NAMALWA (cell line): ENCODE measurements at regions not wholly inside any gene's neighbourhood (a gene's known extent, or its start where the extent isn't known, plus 50 kb on each side); places are given as distances from the start of the nearest gene placed in this dataset.
"Not testable (repeated sequence)": the region's sequence is repeated elsewhere in the genome, so short reads cannot be mapped to it uniquely, and the experiment has no call there.

Experiments
- DNase-seq: peaks from one replicate; pipeline ENCODE4 v3.0.0-alpha.2; 2015; ENCODE audit warnings: low spot score

DNA sequence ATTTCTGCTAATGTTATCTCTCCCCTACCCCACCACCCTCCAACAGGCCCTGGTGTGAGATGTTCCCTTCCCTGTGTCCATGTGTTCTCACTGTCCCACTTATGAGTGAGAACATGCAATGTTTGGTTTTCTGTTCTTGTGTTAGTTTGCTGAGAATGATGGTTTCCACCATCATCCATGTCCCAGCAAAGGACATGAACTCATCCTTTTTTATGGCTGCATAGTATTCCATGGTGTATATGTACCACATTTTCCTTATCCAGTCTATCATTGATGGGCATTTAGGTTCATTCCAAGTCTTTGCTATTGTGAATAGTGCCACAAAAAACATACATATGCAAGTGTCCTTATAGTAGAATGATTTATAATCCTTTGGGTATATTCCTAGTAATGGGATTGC is 104.5 kb downstream of the ZNF33B start:
- DNase-seq = not testable (repeated sequence)

DNA sequence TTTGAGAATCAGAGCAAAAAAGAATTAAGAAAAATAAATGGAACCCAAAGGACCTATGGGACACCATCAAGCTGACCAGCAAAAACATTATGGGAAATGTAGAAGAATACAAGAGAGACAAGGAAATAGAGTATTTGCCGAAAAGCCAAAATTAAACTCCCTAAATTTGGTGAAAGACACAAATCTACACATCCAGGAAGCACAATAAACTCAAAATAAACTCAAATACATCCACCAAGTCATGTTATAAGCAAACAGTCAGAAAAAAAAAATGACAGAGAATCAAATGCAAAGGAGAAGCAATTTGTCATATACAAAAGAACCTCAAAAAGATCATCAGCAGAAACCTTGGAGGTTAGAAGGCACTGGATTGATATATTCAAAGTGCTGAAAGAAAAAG is 105.4 kb downstream of the ZNF33B start:
- DNase-seq = no peak

DNA sequence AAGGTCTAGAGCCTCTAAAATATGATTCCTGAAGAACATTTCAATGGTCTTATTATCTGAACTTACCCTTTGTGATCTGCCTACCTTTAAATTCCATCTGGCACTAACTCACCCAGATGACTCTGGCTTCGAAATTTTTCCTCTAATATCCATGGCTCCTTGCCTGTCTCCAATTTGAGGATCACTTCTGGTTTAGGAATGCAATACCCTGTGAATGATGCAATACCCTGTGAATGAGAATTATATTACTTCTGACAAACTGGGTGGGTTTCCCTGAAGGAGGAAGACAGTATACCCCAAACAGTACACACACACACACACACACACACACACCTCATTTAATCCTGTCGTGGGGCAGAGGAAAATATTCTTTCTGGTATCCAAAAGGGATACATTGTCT is 115.3 kb downstream of the ZNF33B start:
- no peak for DNase-seq

DNA sequence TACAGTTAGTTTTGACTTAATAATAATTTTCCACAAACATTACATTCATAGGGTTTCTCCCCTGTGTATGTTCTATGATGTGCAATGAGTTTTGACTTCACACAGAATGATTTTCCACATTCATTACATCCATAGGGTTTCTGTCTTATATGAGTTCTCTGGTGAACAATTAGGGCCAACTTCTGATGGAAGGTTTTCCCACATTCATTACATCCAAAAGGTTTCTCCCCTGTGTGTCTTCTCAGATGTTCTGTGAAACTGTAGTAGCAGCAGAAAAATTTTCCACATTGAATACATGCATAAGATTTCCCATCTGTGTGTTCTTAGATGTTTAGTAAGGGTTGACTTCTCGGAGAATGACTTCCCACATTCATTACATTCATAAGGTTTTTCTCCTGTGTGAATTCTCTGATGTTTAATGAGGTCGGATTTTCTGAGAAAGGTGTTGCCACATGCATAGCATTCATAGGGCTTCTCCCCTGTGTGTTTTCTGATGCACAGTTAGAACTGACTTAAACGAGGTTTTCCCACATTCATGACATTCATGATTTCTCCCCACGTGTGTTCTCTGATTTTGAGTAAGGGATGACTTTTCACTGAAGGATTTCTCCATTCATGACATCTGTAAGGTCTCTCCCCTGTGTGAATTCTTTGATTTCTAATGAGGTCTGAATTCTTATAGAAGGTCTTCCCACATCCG is 118.5 kb downstream of the ZNF33B start:
- no peak for DNase-seq

DNA sequence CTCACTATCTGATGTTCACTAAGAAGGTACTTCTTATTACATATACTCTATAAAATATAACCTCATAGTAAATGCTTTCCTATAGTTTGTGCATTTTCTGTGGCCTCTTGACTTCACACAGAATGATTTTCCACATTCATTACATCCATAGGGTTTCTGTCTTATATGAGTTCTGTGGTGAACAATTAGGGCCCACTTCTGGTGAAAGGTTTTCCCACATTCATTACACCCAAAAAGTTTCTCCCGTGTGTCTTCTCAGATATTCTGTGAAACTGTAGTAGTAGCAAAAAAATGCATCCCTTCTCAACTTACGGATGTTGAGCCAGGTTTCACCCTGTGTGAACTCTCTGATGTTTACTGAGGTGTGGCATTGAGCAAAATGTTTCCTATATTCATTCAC is 119.3 kb downstream of the ZNF33B start:
- DNase-seq = no peak

DNA sequence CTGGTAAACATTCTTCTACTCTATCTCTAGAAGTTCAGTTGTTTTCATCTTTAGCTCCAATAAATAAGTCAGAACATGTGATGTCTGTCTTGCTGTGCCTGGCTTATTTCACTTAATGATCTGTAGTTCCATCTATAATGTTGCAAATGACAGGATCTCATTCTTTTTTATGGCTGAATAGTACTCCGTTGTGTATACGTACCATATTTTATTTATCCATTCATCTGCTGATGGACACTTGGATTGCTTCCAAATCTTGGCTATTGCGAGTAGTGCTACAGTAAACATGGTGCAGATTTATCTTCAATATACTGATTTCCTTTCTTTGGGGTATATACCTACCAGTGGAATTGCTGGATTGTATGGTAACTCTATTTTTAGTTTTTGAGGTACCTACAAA is 124.4 kb downstream of the ZNF33B start:
- DNase-seq = no peak

DNA sequence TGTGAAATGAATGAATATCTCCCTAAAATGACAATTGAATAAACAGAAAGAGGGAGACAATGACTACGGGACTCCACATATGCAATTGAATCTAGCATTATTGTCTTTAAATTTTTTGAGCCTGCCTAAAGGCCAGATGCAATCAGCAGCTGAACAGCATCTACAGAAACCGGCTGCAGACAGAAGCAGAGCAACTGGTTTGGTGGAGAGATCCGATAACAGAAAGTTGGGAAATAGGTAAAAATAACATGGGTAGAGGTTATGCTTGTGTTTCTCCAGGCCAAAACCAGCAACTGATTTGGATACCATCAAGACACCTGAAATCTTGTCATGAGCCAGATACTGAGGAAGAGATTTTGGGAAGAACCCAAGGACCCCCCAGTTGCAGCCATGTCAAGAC is 146.6 kb downstream of the ZNF33B start:
- no peak for DNase-seq

DNA sequence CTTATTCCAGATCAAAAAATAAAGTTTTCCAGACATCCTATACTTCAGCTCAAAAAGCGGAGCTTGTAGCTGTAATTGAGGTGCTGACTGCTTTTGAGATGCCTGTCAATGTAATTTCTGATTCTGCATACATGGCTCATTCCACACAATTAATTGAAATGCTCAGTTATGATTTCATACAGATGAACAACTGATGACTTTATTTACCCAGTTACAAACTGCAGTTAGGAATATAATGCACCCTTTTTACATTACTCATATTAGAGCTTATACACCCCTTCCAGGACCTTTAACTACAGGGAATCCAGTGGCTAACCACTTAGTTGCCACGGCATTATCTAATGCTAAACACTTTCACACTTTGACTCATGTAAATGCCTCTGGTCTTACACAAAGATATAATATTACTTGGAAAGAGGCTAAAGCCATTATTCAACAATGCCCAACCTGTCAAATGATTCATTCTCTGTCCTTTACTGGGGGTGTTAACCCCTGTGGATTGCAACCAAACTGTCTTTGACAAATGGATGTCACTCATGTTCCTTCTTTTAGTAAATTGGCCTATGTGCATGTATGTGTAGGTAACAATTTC is 147.3 kb downstream of the ZNF33B start:
- no peak for DNase-seq

DNA sequence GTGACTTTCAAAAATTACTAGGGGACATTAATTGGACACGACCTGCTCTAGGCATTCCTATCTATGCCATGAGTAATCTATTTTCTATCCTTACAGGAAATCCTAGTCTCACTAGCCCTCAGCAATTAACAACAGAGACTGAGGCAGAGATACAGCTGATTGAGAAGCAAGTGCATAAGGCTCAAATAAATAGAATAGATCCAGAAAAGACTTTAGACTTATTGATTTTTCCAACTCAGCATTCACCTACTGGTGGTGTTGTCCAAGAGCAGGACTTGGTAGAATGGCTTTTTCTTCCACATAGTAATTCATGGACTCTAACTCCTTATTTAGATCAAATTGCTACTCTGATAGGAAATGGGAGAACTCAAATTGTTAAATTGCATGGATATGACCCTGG is 148.0 kb downstream of the ZNF33B start:
- no peak for DNase-seq

DNA sequence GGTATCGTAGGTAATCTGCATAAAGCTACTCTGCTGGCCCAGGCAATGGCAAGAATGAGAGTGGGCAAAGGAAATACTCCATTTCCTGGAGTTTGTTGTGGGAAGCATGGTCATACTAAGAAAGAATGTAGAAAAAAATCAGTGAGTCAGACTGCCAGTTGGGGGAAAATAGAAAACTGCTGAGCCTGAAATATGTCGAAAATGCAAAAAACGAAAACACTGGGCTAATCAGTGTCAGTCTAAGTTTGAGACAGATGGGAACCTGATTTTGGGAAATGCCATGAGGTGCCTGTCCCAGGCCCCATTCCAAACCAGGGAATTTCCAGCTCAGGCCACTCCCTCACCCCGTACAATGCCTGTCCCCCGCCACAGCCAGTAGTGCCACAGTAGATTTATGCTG is 150.0 kb downstream of the ZNF33B start:
- no peak for DNase-seq

DNA sequence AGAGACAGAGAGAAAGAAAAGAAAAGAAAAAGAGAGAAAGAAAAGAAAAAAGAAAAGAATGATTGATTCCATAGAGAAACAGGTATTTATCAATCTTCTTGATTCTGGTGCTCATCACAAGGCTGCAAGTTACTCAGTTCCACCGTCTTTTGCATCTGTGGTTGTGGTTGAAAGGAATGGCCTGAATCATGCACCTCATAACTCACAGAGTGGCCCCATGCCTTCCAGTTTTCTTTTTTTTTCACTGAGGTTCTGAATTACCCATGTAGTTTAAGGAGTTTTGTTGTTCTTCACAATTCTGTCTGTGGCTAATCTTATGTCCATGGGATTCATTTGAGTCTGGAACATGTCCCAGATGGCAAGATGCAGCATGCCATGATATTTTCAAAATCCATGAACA is 156.0 kb downstream of the ZNF33B start:
- DNase-seq = no peak

DNA sequence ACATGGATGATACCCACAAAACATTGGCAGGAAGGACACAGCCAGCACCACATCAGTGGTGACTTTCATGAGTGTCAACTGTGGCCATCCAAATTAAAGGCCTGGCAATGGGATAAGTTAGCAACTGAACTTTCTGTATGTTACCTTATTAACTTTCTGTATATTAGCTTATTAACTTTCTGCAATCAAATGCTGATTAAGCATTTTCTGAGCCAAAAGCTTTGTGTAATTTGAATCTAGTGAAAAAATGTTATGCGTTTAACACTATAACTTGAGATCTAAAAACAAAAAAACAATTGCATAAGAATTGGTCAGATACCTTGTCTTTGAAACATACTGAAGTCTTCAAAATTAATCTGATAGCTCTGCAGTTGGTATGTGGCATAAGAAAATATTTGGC is 159.3 kb downstream of the ZNF33B start:
- DNase-seq = no peak

DNA sequence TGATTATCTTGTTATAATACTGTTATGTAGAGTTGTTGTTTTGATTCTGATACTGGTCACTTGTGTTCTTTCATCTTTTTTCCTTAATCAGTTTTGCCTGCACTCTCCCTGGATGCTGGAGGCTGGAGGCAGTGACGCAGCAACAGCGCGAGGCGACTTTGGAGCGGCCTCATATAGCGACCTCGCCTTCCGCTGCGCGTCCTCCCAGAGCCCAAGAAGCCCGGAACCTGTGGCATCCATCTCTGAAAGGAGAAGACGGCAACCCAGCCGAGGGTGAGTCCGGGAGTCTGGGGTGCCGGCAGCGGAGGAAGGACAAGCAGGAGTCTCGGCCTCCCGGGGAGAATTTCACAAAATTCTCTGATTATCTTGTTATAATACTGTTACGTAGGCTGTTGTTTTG is 161.2 kb downstream of the ZNF33B start:
- DNase-seq = no peak

DNA sequence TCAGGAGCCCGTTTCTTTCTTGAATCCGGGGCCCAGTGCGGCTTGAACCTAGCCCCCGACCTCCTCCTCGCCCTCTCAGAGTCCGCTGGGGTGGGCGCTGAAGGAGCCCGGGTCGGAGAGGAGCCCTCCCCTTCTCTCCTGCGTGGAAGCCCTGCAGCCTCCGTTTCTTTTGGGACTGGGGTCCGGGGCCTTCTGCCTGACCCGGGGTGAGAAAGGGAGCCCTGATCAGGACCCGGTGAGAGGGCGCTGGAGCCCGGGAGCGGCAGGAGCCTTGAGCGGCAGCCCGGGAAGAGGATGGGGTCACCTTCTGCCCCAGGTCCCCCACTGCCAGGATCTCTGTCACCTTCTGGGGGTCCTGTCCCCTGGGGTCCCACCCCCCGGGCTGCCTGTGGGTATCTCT is 162.3 kb downstream of the ZNF33B start:
- DNase-seq = no peak

DNA sequence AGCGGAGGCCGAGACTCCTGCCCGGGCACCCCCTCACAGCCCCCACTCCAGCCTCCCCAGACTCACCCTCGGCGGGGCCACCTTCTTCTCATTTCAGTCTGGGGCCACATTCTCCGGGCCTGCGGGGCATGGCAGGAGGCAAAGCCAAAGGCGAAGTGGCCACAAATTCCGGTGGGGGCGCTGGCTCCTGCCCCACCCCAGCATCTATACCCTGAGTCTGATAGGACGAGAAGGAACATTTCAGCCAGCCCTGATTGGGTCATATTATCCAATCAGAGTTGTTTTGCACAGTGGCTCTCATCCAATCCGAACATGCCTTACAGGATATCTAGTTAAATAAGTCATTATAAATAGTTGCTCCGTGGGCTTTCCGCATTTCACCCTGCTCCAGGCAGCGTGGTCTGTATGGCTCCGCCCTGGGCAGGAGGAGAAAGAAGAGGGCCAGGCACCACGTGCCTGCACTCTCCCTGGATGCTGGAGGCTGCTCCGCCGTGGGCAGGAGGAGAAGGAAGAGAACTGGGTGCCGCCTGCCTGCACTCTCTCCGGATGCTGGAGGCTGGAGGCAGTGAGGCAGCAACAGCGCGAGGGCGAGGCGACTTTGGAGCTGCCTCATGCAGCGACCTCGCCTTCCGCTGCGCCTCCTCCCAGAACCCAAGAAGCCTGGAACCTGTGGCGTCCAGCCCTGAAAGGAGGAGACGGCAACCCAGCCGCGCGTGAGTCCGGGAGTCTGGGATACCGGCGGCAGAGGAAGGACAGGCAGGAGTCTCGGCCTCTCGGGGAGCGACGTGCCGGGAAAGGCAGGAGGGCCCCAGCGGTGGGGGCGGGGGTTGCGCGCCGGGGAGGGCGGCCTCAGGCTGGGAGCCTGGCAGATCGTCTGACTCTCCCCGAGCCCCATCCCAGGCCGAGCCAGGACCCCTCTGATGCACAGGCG is 162.9 kb downstream of the ZNF33B start:
- no peak for DNase-seq

DNA sequence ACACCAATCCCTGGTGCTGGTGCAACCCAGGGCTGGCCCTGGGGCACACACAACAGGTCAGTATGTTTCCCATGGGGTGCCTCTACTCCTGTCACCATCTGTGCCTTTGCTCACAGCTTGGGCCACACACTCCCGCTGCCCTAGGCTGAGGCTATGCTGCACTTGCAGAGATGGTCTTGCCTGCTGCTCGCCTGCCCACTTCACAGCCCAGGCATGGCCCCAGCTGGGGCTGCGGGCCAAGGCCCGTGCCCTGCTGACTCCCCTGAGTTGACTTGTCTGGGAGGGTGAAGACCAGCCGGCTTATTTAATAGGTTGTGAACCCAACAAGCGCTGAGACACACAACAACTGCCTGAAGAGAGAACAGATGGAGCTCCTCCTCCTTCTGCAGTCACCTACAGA is 184.1 kb downstream of the ZNF33B start:
- no peak for DNase-seq

DNA sequence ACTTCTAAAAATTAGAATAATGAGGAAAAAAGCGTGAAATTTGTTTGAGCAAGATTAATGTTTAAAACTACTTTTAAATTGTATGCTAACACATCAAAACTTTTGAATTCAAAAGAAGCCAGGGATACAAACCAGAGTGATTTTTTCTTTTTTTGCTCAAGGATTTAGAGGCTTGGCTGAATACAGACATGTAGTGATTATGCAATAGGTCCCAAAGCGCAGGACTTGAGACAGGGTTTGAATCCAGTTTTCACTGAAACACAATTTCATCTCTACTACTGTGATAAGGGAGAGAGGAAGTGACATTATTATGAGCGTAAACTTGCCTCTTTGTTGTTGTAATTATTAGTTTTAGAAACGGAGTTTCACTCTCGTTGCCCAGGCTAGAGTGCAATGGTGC is 207.3 kb downstream of the ZNF33B start:
- no peak for DNase-seq

DNA sequence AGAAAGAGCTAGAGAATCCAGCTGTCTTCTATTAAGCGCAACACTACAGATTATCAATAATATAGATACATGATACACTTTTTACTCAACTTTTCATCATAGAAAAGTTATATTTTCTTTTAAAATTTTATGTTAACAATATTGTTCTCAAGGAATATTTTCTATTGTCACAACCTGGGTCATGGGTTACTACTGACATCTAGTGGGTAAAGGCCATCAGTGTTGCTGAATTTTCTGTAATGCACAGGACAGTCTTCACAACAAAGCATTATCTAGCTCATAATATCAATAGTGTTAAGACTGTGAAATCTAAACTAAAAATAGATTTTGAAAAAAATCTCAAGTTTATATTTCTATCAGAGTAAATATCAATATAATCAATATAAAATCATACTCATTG is 209.8 kb downstream of the ZNF33B start:
- DNase-seq = peak; percentile 39

DNA sequence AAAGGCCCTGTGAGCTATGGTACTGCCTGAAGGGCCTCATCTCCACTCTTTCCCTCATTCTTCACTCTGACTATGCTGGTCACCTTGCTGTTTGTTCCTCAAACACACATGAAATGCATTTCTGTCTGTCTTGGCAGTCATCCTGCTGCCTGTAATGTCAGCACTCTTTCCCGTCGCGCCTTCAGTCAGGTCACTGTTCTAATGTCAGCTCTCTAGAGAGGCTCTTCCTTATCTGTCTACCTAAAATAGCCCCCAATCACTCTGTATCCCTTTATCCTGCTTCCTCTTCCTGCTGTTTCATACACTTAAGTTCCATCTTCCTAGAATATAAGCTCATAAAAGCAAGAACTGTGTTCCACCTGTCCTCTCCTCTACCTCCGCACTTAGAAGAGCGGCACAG is 215.5 kb downstream of the ZNF33B start:
- no peak for DNase-seq

DNA sequence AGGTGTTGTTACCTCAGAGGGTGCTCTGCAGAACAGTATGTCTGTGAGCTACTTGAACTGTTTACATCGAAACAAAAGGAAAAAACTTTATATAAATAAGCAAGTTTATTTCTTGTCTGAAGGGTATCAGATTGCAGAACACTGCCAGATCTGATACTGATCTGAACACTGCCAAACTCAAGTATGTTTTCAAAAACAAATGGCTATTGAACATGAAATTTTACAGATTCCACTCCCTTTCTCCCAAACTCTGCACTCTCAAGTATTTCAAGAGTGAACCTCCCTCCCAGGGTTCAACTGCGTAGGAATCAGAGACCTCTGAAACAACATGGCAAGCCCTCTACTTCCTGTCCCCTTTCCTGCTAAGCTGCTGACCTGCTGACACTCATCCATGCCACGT is 216.6 kb downstream of the ZNF33B start:
- no peak for DNase-seq

DNA sequence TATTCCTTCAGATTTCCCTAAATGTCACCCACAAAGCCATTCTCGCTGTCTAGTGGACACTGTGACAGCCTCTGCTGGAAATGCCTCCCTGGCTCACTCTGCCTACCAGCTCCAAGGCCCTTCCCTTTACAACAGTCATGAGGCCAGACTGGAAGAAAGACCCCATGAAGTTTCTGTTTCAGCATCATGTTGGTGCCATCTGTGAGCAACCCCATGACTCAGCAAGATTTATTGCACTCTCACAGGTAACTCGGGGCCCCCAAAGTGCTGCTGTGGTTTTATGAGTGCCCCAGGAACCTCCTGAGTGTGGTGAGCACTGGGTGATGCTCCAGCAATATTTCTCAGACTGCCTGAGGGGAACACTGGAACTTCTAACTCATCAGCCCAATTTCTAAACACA is 218.6 kb downstream of the ZNF33B start:
- DNase-seq = no peak

DNA sequence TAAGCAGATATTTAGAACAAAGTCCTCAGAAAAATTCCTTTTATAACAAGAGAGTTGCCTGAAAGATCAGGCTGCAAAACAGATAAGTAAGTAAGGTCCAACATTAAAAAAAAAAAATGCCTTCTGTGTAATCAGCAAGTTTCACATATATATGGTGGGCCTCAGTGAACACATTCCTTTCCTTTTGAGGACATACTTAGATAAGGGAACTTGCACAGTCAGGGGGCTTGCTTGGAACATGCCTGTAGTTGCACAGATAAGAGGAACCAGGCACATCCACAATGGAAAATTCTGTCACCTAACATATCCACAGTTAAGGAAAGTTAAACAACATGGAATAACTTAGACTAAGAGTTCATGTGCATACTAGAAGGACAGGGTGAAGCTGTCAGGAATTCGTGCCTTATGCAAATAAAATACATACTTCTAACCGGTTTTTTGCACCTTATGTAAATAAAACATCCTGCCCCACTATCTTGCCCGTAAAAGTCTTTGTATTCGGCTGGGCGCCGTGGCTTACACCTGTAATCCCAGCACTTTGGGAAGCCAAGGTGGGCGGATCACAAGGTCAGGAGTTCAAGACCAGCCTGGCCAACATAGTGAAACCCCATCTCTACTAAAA is 257.3 kb downstream of the ZNF33B start:
- DNase-seq = no peak
